HK-2 (cell line): ENCODE measurements at regions not wholly inside any gene's neighbourhood (a gene's known extent, or its start where the extent isn't known, plus 50 kb on each side); places are given as distances from the start of the nearest gene placed in this dataset.
"Not testable (repeated sequence)": the region's sequence is repeated elsewhere in the genome, so short reads cannot be mapped to it uniquely, and the experiment has no call there.

ENCODE experiments used
- DNase-seq: peaks from one replicate; pipeline ENCODE4 v3.0.0-alpha.2; 2018; ENCODE audit not compliant: unreplicated experiment

GRCh38 chr20:2203436-2203835, 92.4 kb upstream of the TGM3 start:
- no peak for DNase-seq

DNA sequence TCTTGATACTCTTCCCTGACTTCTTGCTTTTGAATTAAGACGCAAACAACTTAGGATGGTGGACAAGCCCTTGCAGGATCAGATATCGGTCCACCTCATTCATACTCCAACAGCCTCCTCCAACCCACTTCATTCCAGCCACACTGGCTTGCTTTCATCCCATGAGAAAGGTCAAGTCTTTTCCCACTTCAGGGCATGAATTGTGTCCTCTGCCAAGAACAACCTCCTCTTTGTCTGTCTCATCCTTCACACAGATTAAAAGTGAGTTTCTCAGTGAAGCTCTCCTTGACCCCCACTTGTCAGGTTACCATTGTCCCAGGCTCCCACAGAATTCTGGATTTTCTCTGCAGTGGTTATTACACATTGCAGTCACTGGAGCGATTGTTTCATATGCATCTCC, 91.8 kb upstream of the TGM3 start:
- DNase-seq: no peak

GRCh38 chr20:2206957-2207769, 88.6 kb upstream of the TGM3 start:
- DNase-seq: peak; percentile 79

DNA sequence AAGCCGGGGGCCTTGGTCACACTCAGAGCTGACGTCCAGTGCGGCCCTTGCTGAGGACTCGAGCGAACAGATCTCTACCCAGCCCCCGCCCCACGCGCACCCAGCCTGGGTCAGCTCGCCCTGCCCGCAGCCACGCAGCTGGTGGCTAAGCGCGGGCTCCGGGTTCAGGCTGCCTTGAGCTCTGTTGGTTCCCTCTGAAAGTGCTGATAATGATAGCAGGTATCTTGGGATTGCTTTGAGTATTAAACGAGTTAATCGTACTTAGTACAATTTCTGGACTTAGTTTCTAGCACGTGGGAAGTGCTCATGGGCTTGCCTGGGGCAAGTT, 88.1 kb upstream of the TGM3 start:
- DNase-seq: no peak

DNA sequence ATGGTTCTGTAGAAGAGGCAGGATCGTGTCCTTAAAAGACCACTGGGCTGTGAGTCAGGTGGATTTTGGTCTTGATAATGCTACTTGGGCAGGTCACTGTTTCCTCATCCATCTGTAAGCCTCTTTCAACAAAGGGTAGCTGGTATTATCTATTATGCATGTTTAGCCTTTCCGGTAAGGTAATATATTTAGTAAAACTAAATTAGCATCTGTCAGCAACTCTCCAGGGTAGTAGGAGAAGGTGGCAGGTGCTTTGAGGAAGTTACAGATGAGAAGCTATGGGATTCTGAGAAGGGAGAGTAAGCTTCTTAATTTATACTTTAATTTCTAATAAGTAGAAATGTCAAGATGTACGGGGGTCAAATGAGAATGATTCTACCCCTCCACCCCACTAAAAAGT, 86.9 kb upstream of the TGM3 start:
- no peak for DNase-seq

DNA sequence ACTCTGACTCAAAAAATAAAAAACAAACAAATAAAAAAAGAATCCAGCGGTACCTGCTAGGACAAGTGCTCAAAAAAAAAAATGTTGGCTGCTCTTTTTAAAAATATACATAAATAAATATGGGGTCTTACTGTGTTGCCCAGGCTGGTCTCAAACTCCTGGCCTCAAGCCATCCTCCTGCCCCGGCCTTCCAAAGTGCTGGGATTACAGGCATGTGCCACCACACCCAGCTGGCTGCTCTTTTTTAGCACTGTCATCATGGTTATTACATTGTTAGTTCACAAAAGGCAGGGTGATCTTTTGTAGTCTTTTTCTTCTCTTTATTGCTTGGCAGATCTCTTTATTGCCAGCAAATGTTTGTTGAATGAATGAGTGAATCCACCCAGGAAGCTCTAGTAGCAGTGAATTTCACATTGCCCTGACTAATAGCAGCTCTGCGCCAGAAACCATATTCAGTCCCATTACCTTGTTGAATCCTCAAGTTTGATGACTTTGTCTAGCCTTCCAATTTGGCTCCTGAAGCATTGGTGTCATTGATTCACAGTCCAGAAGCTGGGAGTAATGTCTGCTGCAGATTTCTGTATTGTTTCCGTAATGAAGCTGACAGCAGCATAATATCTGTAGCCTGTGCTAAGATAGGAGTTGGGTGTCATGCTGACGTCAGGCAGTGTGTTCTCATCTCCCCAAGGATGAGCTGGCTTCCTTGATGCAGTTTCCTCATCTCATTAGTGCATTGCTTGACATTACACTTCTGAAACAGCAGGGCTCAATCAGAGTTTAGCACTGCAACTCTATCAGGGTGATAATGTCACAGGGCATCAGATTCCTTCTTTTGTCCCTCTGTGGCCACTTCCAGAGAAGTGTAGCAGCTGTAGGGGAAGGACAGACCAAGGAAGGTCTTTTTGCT, 84.9 kb upstream of the TGM3 start:
- DNase-seq: no peak

DNA sequence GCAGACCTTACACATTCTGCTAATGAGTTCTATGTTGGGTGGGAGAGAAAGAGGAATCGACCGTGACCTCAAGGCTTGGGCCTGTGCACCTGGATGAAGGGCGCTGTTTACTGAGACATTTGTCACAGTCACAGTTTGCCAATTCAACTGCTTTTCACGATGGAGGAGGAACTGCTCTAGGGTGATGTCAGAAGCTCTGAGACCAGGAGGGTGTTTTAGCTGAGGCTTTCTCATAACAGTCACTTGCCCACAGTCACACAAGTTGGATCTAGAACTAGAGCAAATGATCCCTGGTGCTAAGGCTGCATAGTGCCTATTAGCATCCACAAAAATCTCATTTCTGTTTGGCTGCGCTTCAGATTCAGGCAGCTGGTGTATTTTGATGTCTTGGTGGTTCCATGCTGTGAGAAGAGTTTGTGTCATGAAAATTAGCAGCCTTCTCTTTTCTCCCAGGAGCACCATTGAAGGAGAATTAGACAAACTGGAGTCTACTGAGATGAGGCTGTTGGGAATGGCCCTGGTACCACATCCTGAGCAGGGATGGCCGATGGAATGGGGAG, 83.3 kb upstream of the TGM3 start:
- DNase-seq: no peak

DNA sequence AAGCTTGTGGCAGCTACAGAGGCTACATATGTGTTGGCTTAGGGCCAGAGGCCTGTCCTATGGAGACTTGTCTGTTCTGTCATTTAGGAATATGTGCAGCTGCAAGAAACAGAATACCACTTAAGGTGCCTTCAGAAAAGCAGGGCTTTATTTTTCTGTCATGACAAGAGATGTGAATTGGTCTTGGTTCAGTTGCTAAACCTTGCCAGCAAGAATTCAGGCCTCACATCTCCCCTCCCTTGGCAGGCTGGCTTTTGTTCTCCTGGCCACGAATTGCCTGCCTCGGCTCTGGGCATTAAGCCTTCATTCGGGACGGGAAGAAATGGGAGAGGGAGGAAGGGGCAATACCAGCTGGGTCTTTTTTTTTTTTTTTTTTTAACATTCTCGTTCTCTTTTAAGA, 82.4 kb upstream of the TGM3 start:
- no peak for DNase-seq

DNA sequence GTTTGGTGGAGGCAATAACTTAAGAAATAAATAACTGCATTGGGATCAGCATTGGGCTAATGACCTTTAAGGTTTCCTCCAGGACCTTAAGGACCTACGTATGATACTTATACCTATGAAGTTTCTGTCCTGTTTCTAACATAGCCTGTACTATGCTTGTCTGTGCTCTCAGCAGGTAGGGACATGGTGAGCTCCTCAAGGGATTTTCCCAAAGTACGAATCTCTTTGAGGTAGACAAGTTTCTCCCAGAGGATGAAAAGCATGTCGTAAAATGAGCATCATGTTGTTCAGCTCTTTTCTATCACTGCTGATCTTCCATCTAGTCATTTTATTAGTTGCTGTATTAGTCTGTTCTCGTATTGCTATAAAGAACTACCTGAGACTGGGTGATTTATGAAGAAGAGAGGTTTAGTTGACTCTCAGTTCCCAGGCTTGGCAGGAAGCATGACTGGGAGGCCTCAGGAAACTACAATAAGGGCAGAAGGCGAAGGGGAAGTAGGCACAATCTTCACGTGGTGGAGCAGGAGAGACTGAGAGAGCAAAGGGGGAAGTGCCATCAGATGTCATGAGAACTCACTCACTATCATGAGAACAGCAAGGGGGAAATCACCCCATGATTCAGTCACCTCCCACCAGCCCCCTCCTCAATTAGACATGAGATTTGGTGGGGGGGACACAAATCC, 77.8 kb upstream of the TGM3 start:
- no peak for DNase-seq

DNA sequence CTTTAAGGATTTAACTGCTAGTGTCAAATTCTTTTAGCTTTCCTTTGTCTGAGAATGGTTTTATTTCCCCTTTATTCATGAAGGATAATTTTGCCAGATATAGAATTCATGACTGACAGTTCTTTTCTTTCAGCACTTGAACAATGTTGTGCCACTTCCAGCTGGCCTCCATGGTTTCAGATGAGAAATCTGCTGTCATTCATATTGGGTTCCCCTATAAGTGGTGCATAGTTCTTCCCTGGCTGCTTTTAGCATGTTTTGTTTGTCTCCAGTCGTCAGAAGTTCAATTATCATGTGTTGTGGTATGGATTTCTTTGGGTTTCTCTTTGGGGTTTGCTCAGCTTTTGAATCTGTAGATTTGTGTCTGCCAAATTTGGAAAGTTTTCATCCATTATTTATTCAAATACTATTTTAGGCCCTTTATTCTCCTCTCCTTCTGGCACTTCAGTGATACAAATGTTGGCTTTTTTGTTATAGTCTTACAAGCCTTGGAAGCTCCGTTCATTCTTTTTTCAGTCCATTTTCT, 76.3 kb upstream of the TGM3 start:
- no peak for DNase-seq

GRCh38 chr20:2220298-2220697, 75.5 kb upstream of the TGM3 start:
- no peak for DNase-seq

GRCh38 chr20:2221921-2222320, 73.9 kb upstream of the TGM3 start:
- no peak for DNase-seq

- DNase-seq: no peak
Observed at GRCh38 chr20:2223558-2224367, 72.0 kb upstream of the TGM3 start.

- no peak for DNase-seq
Observed at GRCh38 chr20:2224368-2224639, 71.5 kb upstream of the TGM3 start.

GRCh38 chr20:2227285-2227684, 68.5 kb upstream of the TGM3 start:
- DNase-seq: not testable (repeated sequence)

DNA sequence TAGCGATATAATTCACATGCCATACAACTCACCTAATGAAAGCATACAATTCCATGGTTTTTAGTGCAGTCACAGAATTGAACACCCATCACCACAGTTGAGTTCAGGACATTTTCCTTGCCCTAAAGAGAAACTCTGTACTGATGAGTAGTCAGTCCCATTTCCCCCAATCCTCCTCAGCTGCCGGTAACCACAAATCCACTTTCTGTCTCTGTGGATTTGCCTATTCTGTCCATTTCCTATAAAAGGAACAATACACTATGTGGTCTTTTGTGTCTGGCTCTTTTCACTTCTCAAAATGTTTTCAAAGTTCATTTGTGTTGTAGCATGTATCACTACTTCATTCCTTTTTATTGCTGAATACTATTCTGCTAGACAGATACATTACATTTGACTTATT, 67.9 kb upstream of the TGM3 start:
- DNase-seq: no peak

DNA sequence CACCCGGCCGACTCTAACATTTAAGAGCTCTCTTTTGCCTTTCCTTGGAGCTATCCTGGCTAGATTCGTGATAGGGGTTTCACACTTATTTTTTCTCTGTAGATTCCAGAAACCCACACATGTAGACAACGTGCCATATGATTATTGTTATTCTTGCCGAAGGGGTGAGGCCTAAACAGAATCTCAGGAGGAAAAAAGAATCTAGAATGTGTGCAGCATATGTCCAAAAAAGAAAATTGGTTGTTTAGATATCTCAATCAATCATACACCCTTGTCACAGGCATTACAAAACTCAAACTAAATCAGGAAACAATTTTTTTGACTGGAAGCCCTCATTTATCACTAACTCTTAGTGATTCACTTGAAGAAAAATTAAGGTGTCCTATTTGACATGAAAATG, 66.9 kb upstream of the TGM3 start:
- DNase-seq: no peak

DNA sequence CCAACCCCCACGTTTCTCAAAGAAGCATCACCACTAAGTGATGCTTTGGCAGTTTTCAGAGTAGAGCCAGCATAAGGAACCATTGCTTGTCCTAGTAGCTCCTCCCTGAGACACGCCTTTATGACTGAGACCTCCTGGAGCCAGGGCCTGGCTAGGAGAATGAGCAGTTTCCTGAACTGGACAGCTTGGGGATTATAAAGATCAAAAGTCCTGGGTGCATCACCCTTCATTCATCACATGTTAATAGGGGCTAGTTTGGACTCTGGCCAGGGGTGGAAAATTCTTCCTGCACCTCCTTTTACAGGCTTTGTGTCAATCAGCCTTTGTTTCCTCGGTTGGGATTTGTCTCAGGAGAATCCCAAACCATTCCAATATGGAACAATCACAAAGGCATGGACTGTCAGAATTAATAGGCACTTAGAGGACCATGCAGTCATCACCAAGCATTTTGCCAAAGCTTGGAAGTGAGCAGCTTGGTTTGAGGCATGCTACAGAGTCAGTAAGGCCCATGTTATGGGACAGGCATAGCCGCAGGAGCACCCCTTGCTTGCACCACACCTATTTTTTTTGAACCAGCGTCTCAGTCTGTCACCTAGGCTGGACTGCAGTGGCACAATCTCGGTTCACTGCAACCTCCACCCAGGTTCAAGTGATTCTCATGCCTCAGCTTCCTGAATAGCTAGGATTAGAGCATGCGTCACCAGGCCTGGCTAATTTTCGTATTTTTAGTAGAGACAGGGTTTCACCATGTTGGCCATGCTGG, 64.9 kb upstream of the TGM3 start:
- no peak for DNase-seq

GRCh38 chr20:2231701-2232100, 64.1 kb upstream of the TGM3 start:
- no peak for DNase-seq

DNA sequence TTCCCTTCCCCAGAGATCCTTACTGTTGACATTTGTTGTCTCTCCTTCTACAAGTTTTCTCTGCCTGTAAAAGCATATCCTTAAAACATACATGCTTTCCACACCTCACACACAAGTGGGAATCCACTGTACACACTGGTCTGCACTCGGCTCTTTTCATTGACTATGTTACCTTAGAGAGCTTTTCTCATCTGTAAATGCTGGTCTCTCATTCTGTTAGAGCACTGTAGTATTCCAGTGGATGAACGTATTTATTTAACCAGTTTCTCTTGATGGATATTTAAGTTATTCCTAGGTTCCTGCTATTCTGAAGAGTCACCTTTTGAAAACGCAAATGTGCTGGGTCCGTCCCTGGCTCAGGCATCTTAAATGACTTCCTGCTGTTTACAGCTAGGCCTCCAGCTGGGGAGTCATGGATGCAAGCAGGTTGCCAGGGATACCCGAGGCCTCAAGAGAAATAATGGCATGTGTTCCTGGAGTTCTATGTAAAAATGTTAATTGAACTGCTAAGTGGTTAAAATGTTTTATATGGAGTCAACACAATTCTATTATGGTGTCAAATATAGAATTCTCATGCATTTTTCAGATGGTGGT, 61.1 kb upstream of the TGM3 start:
- no peak for DNase-seq
